SK-N-SH (cell line): ENCODE measurements at regions not wholly inside any gene's neighbourhood (a gene's known extent, or its start where the extent isn't known, plus 50 kb on each side); places are given as distances from the start of the nearest gene placed in this dataset.

Source experiments
- CTCF ChIA-PET: fragments of 300-600, 350-600 bp; formaldehyde crosslinking; extraction: SDS; loops from one replicate; lab custom pipeline; 2021; lab: Yijun Ruan, JAX
- POLR2A ChIA-PET: fragments of 350-600 bp; sonication (Branson Sonifier 250); formaldehyde crosslinking; extraction: SDS; loops from one replicate; lab custom pipeline; 2020; ENCODE audit warnings: antibody characterized with exemption, inconsistent platforms; lab: Yijun Ruan, JAX
- DNase-seq: peaks from one replicate; pipeline ENCODE4 v3.0.0; 2012
- H2AFZ ChIP-seq: fragments of 200-600 bp; sonication (generic); 2 replicates; pipeline ENCODE4 v1.8.1; 2016; ENCODE audit warnings: antibody characterized with exemption, mild to moderate bottlenecking, low read depth
- H3F3A ChIP-seq: fragments of 200-600 bp; sonication (generic); replicated peaks from 2 replicates; pipeline ENCODE3; 2016; ENCODE audit warnings: antibody characterized with exemption, mild to moderate bottlenecking; ENCODE audit not compliant: insufficient read depth
- H3K27ac ChIP-seq, 2 experiments: fragments of 200-500 bp in 1 of 2; fragments of 200-600 bp in 1 of 2; sonication (Bioruptor generic) in 1 of 2; sonication (generic), shearing (Covaris generic) in 1 of 2; 2 replicates each; pipeline versions ENCODE4 v1.5.1 to v1.6.1; 2014 to 2016; ENCODE audit warnings: low read depth in 2 of 2, inconsistent platforms in 1 of 2, low read length in 1 of 2, mild to moderate bottlenecking in 1 of 2, mixed read lengths in 1 of 2
- H3K27me3 ChIP-seq: fragments of 200-600 bp; sonication (generic), shearing (Covaris generic); 2 replicates; pipeline ENCODE4 v1.6.1; 2016; ENCODE audit warnings: mixed run types; ENCODE audit not compliant: insufficient read depth
- H3K36me3 ChIP-seq, 2 experiments: fragments of 200-500 bp in 1 of 2; fragments of 200-600 bp in 1 of 2; sonication (Bioruptor generic) in 1 of 2; sonication (generic) in 1 of 2; replicated peaks in 1 of 2; 2 replicates each; pipeline versions ENCODE3 to v1.5.1; 2014 to 2016; ENCODE audit warnings: low read length in 1 of 2, mild to moderate bottlenecking in 1 of 2; ENCODE audit not compliant: insufficient read depth in 2 of 2, control insufficient read depth in 1 of 2
- H3K4me1 ChIP-seq, 2 experiments: fragments of 200-500 bp in 1 of 2; fragments of 200-600 bp in 1 of 2; sonication (Bioruptor generic) in 1 of 2; sonication (generic), shearing (Covaris generic) in 1 of 2; 2 replicates each; pipeline versions ENCODE4 v1.5.1 to v1.6.1; 2014 to 2016; ENCODE audit warnings: low read depth in 1 of 2, low read length in 1 of 2, mixed run types in 1 of 2; ENCODE audit not compliant: insufficient read depth in 2 of 2, control insufficient read depth in 1 of 2
- H3K4me2 ChIP-seq: fragments of 200-600 bp; sonication (generic), shearing (Covaris generic); 2 replicates; pipeline ENCODE4 v1.6.1; 2017; ENCODE audit warnings: mixed run types
- H3K4me3 ChIP-seq, 2 experiments: fragments of 200-500 bp in 1 of 2; fragments of 200-600 bp in 1 of 2; sonication (Bioruptor generic) in 1 of 2; sonication (generic), shearing (Covaris generic) in 1 of 2; 2 replicates each; pipeline versions ENCODE4 v1.5.1 to v1.8.1; 2014 to 2016; ENCODE audit warnings: low read depth in 2 of 2, inconsistent platforms in 1 of 2, low read length in 1 of 2, mild to moderate bottlenecking in 1 of 2, mixed read lengths in 1 of 2, moderate library complexity in 1 of 2
- H3K79me2 ChIP-seq: fragments of 200-600 bp; sonication (generic); 2 replicates; pipeline ENCODE4 v1.8.1; 2017; ENCODE audit warnings: mild to moderate bottlenecking; ENCODE audit not compliant: insufficient read depth
- H3K9ac ChIP-seq: fragments of 200-600 bp; sonication (generic); 2 replicates; pipeline ENCODE4 v1.6.1; 2017; ENCODE audit warnings: mixed run types
- H3K9me2 ChIP-seq: fragments of 200-600 bp; sonication (generic); 2 replicates; pipeline ENCODE4 v1.6.1; 2017; ENCODE audit warnings: mixed run types
- H3K9me3 ChIP-seq: fragments of 200-600 bp; sonication (generic); 2 replicates; pipeline ENCODE4 v1.6.1; 2017; ENCODE audit warnings: mixed run types, mild to moderate bottlenecking, moderate library complexity
- H4K20me1 ChIP-seq: fragments of 200-600 bp; sonication (generic); 2 replicates; pipeline ENCODE4 v1.6.1; 2017; ENCODE audit warnings: mild to moderate bottlenecking, mixed run types; ENCODE audit not compliant: insufficient read depth
- ELF1 ChIP-seq: IDR thresholded peaks from 2 replicates; pipeline ENCODE4 v1.4.0; 2012
- EP300 ChIP-seq, 2 experiments: IDR thresholded peaks; 2 replicates each; pipeline versions ENCODE4 v1.4.0 to v1.6.1; 2012; ENCODE audit warnings: borderline replicate concordance in 1 of 2, low read depth in 1 of 2, low read length in 1 of 2
- FOSL2 ChIP-seq: IDR thresholded peaks from 2 replicates; pipeline ENCODE4 v1.4.0; 2012; ENCODE audit warnings: low read depth, mild to moderate bottlenecking, moderate library complexity, borderline replicate concordance
- FOXM1 ChIP-seq: IDR thresholded peaks from 2 replicates; pipeline ENCODE4 v1.4.0; 2012; ENCODE audit warnings: low read depth, mild to moderate bottlenecking
- GABPA ChIP-seq: IDR thresholded peaks from 2 replicates; pipeline ENCODE4 v1.4.0; 2012; ENCODE audit warnings: low read depth, mild to moderate bottlenecking
- IRF3 ChIP-seq: fragments of 150-350 bp; IDR thresholded peaks from 2 replicates; pipeline ENCODE4 v1.6.1; 2016; ENCODE audit warnings: mild to moderate bottlenecking, low read depth, low read length
- JUND ChIP-seq: IDR thresholded peaks from 2 replicates; pipeline ENCODE4 v1.4.0; 2012
- MAX ChIP-seq: IDR thresholded peaks from 2 replicates; pipeline ENCODE4 v1.4.0; 2012; ENCODE audit warnings: low read depth
- MEF2A ChIP-seq: IDR thresholded peaks from 2 replicates; pipeline ENCODE4 v1.4.0; 2012; ENCODE audit warnings: low read depth, borderline replicate concordance
- POLR2AphosphoS5 ChIP-seq: IDR thresholded peaks from 2 replicates; pipeline ENCODE4 v1.6.1; 2012; ENCODE audit warnings: low read depth, low read length
- RAD21 ChIP-seq: IDR thresholded peaks from 2 replicates; pipeline ENCODE4 v1.6.1; 2012; ENCODE audit warnings: mild to moderate bottlenecking, low read length
- RCOR1 ChIP-seq: fragments of 150-350 bp; IDR thresholded peaks from 2 replicates; pipeline ENCODE4 v1.6.1; 2017; ENCODE audit warnings: antibody characterized with exemption, low read length
- RFX5 ChIP-seq: IDR thresholded peaks from 2 replicates; pipeline ENCODE4 v1.6.1; 2012; ENCODE audit warnings: mild to moderate bottlenecking, improper control_type of control experiment, low read length
- SIN3A ChIP-seq: IDR thresholded peaks from 2 replicates; pipeline ENCODE4 v1.6.1; 2012; ENCODE audit warnings: low read depth, mild to moderate bottlenecking, low read length, moderate library complexity, borderline replicate concordance
- SMC3 ChIP-seq: IDR thresholded peaks from 2 replicates; pipeline ENCODE4 v1.6.1; 2012; ENCODE audit warnings: low read depth, low read length, improper control_type of control experiment
- TAF1 ChIP-seq: IDR thresholded peaks from 2 replicates; pipeline ENCODE4 v1.6.1; 2012; ENCODE audit warnings: low read depth, mild to moderate bottlenecking, low read length, moderate library complexity, borderline replicate concordance
- YY1 ChIP-seq: IDR thresholded peaks from 2 replicates; pipeline ENCODE4 v1.4.0; 2012; ENCODE audit warnings: low read depth, mild to moderate bottlenecking
- WGBS: methylation state at CpG from one replicate; pipeline ENCODE4 v1.1.6; 2017; ENCODE audit warnings: low lambda C conversion rate; 5-methylcytosine and 5-hydroxymethylcytosine counted together
- TF ChIP-seq, protein P1 (sequence below): fragments of 150-350 bp; IDR thresholded peaks from 2 replicates; pipeline ENCODE4 v1.6.1; 2017; ENCODE audit warnings: antibody characterized with exemption, low read length, low read depth, borderline replicate concordance

DNA sequence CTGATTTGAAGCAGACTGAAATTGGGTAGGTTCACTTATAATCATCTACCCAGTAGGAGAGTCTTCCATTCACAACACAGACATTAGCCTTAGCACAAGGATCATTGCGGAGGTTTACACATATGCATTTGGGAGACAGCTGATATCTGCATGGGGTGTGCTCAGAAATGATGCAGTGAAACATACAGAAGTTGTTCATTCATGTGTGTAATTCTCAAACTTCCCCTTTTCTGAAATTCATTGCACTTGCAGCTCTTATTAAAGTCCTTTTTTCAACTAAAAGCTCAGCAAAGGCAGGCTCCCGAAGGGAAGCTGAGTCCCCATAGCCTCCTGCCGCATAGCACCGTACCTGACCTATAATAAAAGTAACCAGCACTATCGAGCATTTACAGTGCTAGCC lies 218.3 kb upstream of the CRY1 start:
- TF ChIP-seq YY1 (no peak), SMC3 (no peak), MEF2A (no peak), FOSL2 (no peak), RFX5 (no peak), TAF1 (no peak), POLR2AphosphoS5 (no peak), MAX (no peak)
- Histone ChIP-seq H3K79me2 (no peaks in the 10 kb centered on the region), H3K4me3 (no peak overlapping the region), H3K9ac (no peak overlapping the region), H2AFZ (no peak overlapping the region), H3K27me3 (no peaks in the 10 kb centered on the region; the same call in 1 of the 2 replicates), H3K36me3 (no peaks in the 10 kb centered on the region), H4K20me1 (no peaks in the 10 kb centered on the region), H3K4me2 (no peak overlapping the region), H3K9me2 (no peaks in the 10 kb centered on the region), H3K4me1 (no peaks in the 10 kb centered on the region), H3K27ac (no peak overlapping the region), H3F3A (no peaks in the 10 kb centered on the region), H3K9me3 (no peaks in the 10 kb centered on the region)
- ChIA-PET CTCF (interaction anchor here (1.3 to 2.8 kb wide), 4 partner anchors 93 to 296 kb away, joined by 3 to 11 read pairs (median 4); no protein-coding TSS in a partner anchor), POLR2A (no interaction called here)
- DNase-seq, result no peak
- WGBS, result 61% methylated on average over 5 of the region's 5 CpGs

DNA sequence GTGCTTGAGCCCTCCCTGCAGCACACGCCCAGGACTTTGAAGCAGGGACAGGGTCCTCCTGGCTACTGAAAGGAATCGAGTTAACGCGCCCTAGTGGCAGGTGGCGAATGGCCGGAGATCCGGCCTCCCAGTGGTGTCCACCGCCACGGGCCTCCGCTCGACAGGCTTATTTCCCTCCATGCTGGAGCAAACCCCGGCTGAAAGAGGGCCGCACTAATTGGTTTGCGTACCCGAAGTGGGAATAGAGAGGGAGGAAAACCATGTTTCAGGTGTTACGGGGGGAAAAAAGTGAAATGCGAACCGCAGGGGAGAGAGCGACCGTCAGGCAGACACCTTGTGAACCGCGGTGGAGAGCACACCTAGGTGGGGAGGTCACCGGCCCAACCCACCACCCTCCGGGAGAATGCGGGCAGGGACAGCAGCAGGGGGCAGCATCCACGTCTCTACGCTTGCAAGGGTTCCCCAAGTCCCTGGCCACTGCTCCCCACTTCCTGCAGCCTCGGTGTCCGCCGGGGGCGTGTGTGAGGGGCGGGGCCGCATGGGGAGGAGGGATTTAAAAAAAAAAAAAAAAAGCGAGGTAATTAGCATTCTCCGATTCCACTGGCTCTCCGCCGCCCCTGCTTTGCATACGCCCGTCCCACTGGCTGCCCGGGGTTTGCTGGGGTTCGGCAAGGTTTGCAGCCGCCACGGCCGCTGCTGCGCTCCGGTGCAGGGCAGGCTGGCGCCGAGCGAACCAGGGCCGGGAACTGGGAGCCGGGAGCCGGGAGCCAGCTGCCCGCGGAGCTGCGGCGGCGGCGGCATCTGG lies 224.6 kb upstream of the CRY1 start:
- Histone ChIP-seq H4K20me1 (no peaks in the 10 kb centered on the region), H3K9me2 (no peaks in the 10 kb centered on the region), H2AFZ (peak overlapping the region; percentile 81), H3K4me1 (peaks cover 0 to 24% of the 10 kb centered on the region in 2 experiments; a peak in 1 of 4 replicates), H3K36me3 (no peaks in the 10 kb centered on the region), H3K9me3 (no peaks in the 10 kb centered on the region), H3K79me2 (no peaks in the 10 kb centered on the region), H3K9ac (no peak overlapping the region), H3K27me3 (peaks cover 17% of the 10 kb centered on the region; the same call in 1 of the 2 replicates), H3K4me3 (peak overlapping the region; percentile 46 to 69), H3F3A (no peaks in the 10 kb centered on the region), H3K4me2 (peak overlapping the region; percentile 88), H3K27ac (no peak overlapping the region)
- peak; percentile 96 for DNase-seq
- ChIA-PET POLR2A (no interaction called here), CTCF (interaction anchor here (0.6 to 7.2 kb wide), 18 partner anchors 12 to 292 kb away, joined by 3 to 52 read pairs (median 5); no protein-coding TSS in a partner anchor)
- TF ChIP-seq ELF1, result no peak
- TF ChIP-seq FOXM1, result no peak
- no peak for TF ChIP-seq SIN3A
- no peak for TF ChIP-seq IRF3
- TF ChIP-seq JUND, result no peak
- peak; percentile 2; the same call in 1 of the 2 replicates for TF ChIP-seq SMC3
- TF ChIP-seq, protein P1, sequence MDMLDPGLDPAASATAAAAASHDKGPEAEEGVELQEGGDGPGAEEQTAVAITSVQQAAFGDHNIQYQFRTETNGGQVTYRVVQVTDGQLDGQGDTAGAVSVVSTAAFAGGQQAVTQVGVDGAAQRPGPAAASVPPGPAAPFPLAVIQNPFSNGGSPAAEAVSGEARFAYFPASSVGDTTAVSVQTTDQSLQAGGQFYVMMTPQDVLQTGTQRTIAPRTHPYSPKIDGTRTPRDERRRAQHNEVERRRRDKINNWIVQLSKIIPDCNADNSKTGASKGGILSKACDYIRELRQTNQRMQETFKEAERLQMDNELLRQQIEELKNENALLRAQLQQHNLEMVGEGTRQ, result no peak
- peak; percentile 43 for TF ChIP-seq RAD21
- no peak for TF ChIP-seq MAX
- no peak for TF ChIP-seq EP300 (IDR thresholded peaks at IDR 0.05; ENCODE audit: borderline replicate concordance in 1 of 2, low read depth in 1 of 2, low read length in 1 of 2)
- no peak for TF ChIP-seq GABPA
- TF ChIP-seq RCOR1, result no peak
- TF ChIP-seq POLR2AphosphoS5, result no peak
- no peak for TF ChIP-seq YY1
- 16% methylated on average over 34 of the region's 58 CpGs for WGBS
